Vagina (tissue), 2 donors: ENCODE measurements at regions not wholly inside any gene's neighbourhood (a gene's known extent, or its start where the extent isn't known, plus 50 kb on each side); places are given as distances from the start of the nearest gene placed in this dataset.

Source experiments
- DNase-seq, 2 donors: peaks; one replicate each; pipeline ENCODE4 v3.0.0-alpha.2; 2017; ENCODE audit errors: extremely low spot score in 2 of 2
- H3K27ac ChIP-seq: fragments of 200-600 bp; sonication (generic); one replicate; pipeline ENCODE4 v1.5.1; 2019
- H3K27me3 ChIP-seq: fragments of 200-600 bp; sonication (generic); one replicate; pipeline ENCODE4 v1.5.1; 2019
- H3K36me3 ChIP-seq, 2 donors: fragments of 200-600 bp; sonication (generic); one replicate each; pipeline ENCODE4 v1.5.1; 2017 to 2019
- H3K4me1 ChIP-seq: fragments of 200-600 bp; sonication (generic); one replicate; pipeline ENCODE4 v1.5.1; 2019
- H3K4me3 ChIP-seq, 2 donors: fragments of 200-600 bp; sonication (generic); 1 replicate in 1 of 2; 2 replicates in 1 of 2; pipeline ENCODE4 v1.5.1; 2016 to 2019
- H3K9me3 ChIP-seq: fragments of 200-600 bp; sonication (generic); one replicate; pipeline ENCODE4 v1.5.1; 2019
- CTCF ChIP-seq, 3 experiments: fragments of 450-650 bp in 2 of 3; fragments of 200-600 bp in 1 of 3; sonication (generic) in 1 of 3; IDR thresholded peaks; one replicate each; pipeline ENCODE4 v1.5.1; 2017 to 2019; ENCODE audit warnings: antibody characterized with exemption in 3 of 3, mild to moderate bottlenecking in 2 of 3, moderate library complexity in 2 of 3
- POLR2A ChIP-seq, 2 donors: fragments of 450-650 bp; IDR thresholded peaks; one replicate each; pipeline ENCODE4 v1.6.1; 2017; ENCODE audit warnings: antibody characterized with exemption in 2 of 2, mild to moderate bottlenecking in 2 of 2, moderate library complexity in 2 of 2
- POLR2AphosphoS5 ChIP-seq, 2 donors: sonication (generic); formaldehyde crosslinking; IDR thresholded peaks; one replicate each; pipeline ENCODE4 v1.9.0; 2017; ENCODE audit warnings: antibody characterized with exemption in 2 of 2, mild to moderate bottlenecking in 2 of 2, low read depth in 1 of 2; ENCODE audit not compliant: insufficient read depth in 1 of 2
- intact Hi-C: fragments of 100-400 bp; cut with DNase I; formaldehyde crosslinking; loops from one replicate; pipeline ENCODE4 v1.15.1; 2023

- intact Hi-C loops, result no loop called here
- no peak overlapping the region for H3K27ac ChIP-seq
- H3K4me1 ChIP-seq, result no peaks in the 10 kb centered on the region
- no peak overlapping the region for H3K4me3 ChIP-seq
- H3K36me3 ChIP-seq, result no peaks in the 10 kb centered on the region
- DNase-seq, result peak; percentile 88 to 97
- TF ChIP-seq POLR2AphosphoS5 (IDR thresholded peaks at IDR 0.05; ENCODE audit: insufficient read depth in 1 of 2, low read depth in 1 of 2) (no peak), CTCF (IDR thresholded peaks at IDR 0.05) (no peak), POLR2A (IDR thresholded peaks at IDR 0.05) (no peak)
- H3K27me3 ChIP-seq, result no peaks in the 10 kb centered on the region
- H3K9me3 ChIP-seq, result peaks cover 3% of the 10 kb centered on the region
Measured at GRCh38 chr15:20352241-20353200, 189.1 kb downstream of the GOLGA6L6 start.

DNA sequence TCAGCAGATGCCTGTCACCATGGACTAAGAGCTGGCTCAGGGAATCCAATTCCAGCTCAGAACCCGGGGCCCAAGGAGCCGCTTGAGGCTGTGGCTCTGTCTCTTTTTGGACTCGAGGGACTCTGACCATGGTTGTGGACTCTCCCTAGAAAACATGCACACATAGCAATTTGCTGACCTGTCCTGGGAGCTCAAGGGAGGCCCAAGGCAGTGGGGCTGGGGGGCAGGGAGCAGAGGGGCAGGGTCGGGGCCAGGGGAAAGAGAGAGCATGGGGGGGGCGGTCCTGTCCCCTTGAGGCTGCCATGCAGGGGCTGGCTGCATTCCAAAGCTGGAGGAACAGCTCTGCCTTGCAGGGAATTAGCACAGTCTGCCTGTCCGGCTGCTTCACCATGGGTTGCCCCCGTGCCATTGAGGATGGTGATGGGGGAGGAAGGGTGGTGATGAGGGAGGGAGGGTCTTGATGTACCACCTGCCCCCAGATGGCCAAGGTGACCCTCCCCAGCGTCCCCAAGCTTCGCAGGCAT lies 190.1 kb downstream of the GOLGA6L6 start:
- DNase-seq, result peak; percentile 88 to 100

DNA sequence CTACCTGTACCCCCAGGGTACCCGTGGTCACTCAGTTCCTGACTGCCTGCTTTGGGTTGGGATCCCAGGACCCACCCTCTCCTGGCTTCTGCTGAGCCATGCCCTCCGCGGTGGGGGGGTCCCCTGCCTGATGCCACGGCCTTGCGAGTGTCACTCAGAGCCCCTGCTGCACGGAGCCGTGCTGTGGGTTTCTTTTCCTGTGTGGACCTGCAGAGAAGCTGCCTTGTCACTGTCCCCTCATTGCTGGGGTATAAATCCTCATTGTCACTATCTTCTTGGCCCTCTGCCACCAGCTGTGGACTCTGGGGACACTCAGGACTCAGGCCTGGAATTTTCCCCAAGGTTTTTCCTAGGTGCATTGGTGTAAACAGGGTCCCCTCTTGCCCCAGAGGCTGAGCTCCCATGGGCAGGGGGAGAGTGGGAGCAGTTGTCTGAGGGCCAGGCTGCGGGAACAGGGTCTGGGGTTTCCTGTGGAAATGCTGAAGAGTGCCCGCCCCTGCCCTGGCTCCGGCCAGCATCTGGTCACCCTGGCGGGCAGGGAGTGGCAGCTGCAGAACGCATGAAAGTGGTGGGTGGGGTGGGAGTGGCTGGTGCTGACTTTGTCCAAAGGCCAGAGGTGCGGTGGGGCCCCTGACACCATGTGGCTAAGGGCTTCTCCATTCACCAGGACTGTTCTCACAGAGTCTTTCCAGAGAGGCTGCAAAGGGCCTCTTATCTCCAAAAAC lies 191.7 kb downstream of the GOLGA6L6 start:
- TF ChIP-seq POLR2AphosphoS5 (IDR thresholded peaks at IDR 0.05; ENCODE audit: insufficient read depth in 1 of 2, low read depth in 1 of 2), result no peak
- TF ChIP-seq POLR2A (IDR thresholded peaks at IDR 0.05), result no peak
- TF ChIP-seq CTCF (IDR thresholded peaks at IDR 0.05), result no peak
- H3K36me3 ChIP-seq, result no peaks in the 10 kb centered on the region
- H3K27ac ChIP-seq, result no peak overlapping the region
- H3K27me3 ChIP-seq, result no peaks in the 10 kb centered on the region
- peak; percentile 87 to 98 for DNase-seq
- H3K4me1 ChIP-seq, result no peaks in the 10 kb centered on the region
- intact Hi-C loops, result no loop called here
- H3K9me3 ChIP-seq, result peaks cover 3% of the 10 kb centered on the region
- H3K4me3 ChIP-seq, result no peak overlapping the region

More for the DNA sequence above, 190.1 kb downstream of the GOLGA6L6 start:
- no peaks in the 10 kb centered on the region for H3K4me1 ChIP-seq
- no peaks in the 10 kb centered on the region for H3K36me3 ChIP-seq
- H3K4me3 ChIP-seq, result no peak overlapping the region
- H3K27ac ChIP-seq, result no peak overlapping the region
- H3K27me3 ChIP-seq, result no peaks in the 10 kb centered on the region
- H3K9me3 ChIP-seq, result peaks cover 3% of the 10 kb centered on the region
- intact Hi-C loops, result no loop called here
- TF ChIP-seq CTCF (IDR thresholded peaks at IDR 0.05) (no peak), POLR2AphosphoS5 (IDR thresholded peaks at IDR 0.05; ENCODE audit: insufficient read depth in 1 of 2, low read depth in 1 of 2) (no peak), POLR2A (IDR thresholded peaks at IDR 0.05) (no peak)

- Histone ChIP-seq H3K27ac (no peak overlapping the region), H3K9me3 (peaks cover 3% of the 10 kb centered on the region), H3K4me3 (no peak overlapping the region), H3K36me3 (no peaks in the 10 kb centered on the region), H3K4me1 (no peaks in the 10 kb centered on the region), H3K27me3 (no peaks in the 10 kb centered on the region)
- TF ChIP-seq CTCF (IDR thresholded peaks at IDR 0.05) (no peak), POLR2AphosphoS5 (IDR thresholded peaks at IDR 0.05; ENCODE audit: insufficient read depth in 1 of 2, low read depth in 1 of 2) (no peak), POLR2A (IDR thresholded peaks at IDR 0.05) (no peak)
- intact Hi-C loops, result no loop called here
- DNase-seq, result peak; percentile 87 to 99
Measured at GRCh38 chr15:20348900-20349773, 192.5 kb downstream of the GOLGA6L6 start.
